ENCODE measurements at regions not wholly inside any gene's neighbourhood (a gene's known extent, or its start where the extent isn't known, plus 50 kb on each side); places are given as distances from the start of the nearest gene placed in this dataset.

DNA sequence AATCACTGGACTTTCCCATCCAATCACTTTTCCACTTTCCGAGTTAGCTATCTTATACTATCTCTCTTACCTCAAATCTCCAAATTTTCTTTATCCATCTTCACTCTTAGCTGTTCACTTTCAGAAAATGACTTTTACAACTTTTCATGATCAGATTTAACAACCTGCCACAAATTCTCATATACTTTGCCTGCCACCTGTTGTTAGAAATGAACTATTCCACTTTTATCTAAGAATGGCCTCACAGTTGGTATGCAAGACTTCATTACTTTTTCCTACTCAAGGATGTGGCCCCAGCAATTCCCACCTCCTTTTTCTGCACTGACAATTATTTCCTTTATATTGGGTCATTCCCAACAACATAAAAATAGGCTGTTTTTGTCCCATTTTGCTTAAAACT is 93.6 kb upstream of the DEPDC1 start:
- H3K9me3 ChIP-seq = no peaks in the 10 kb centered on the region
- in situ Hi-C loops (cut with MboI; ENCODE audit: low sequenced_read_pairs in 4 of 4) (loop anchor here in 1 of 4 donors (10.0 to 25.0 kb wide), 2 partner anchors 126 to 1147 kb away; no protein-coding TSS in a partner anchor), intact Hi-C loops (cut with DNase I; ENCODE audit: low total_unique reads) (no loop called here)
- DNase-seq = no peak
- no peaks in the 10 kb centered on the region for H3K4me1 ChIP-seq
- no peak overlapping the region for H3K4me3 ChIP-seq
- TF ChIP-seq, protein P1, sequence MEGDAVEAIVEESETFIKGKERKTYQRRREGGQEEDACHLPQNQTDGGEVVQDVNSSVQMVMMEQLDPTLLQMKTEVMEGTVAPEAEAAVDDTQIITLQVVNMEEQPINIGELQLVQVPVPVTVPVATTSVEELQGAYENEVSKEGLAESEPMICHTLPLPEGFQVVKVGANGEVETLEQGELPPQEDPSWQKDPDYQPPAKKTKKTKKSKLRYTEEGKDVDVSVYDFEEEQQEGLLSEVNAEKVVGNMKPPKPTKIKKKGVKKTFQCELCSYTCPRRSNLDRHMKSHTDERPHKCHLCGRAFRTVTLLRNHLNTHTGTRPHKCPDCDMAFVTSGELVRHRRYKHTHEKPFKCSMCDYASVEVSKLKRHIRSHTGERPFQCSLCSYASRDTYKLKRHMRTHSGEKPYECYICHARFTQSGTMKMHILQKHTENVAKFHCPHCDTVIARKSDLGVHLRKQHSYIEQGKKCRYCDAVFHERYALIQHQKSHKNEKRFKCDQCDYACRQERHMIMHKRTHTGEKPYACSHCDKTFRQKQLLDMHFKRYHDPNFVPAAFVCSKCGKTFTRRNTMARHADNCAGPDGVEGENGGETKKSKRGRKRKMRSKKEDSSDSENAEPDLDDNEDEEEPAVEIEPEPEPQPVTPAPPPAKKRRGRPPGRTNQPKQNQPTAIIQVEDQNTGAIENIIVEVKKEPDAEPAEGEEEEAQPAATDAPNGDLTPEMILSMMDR (IDR thresholded peaks at IDR 0.05 in 4 of 5, conservative IDR thresholded peaks at IDR 0.05 in 1 of 5) = no peak
- TF ChIP-seq POLR2A (IDR thresholded peaks at IDR 0.05) = no peak
- H3K27me3 ChIP-seq = no peaks in the 10 kb centered on the region
- H3K27ac ChIP-seq = no peak overlapping the region
- H3K36me3 ChIP-seq = no peaks in the 10 kb centered on the region
- no peak for ATAC-seq

DNA sequence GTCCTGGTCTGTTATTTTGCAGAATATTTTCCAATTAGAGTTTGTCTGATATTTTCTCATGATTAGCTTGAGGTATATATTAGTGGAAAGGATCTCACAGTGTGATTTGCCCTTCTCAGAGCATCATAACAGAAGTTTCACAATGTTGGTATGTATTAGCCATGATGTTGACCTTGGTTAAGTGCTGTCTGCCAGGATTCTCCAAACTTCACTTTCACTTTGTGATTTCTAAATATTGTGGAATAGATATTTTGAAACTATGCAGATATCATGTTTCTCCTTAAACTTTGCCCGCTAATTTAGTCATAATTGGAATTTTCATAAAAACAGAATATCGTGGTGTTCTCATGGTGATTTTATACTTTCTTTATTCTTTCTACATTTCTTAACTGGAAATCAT is 98.0 kb upstream of the DEPDC1 start:
- ATAC-seq = no peak
- in situ Hi-C loops (cut with MboI; ENCODE audit: low sequenced_read_pairs in 4 of 4) (loop anchor here in 1 of 4 donors (10.0 to 25.0 kb wide), 2 partner anchors 130 to 1142 kb away; no protein-coding TSS in a partner anchor), intact Hi-C loops (cut with DNase I; ENCODE audit: low total_unique reads) (no loop called here)
- no peak overlapping the region for H3K27ac ChIP-seq
- H3K27me3 ChIP-seq = no peaks in the 10 kb centered on the region
- H3K36me3 ChIP-seq = no peaks in the 10 kb centered on the region
- H3K9me3 ChIP-seq = no peaks in the 10 kb centered on the region
- H3K4me3 ChIP-seq = no peak overlapping the region
- no peak for DNase-seq
- H3K4me1 ChIP-seq = no peaks in the 10 kb centered on the region
- TF ChIP-seq, protein P1 (IDR thresholded peaks at IDR 0.05 in 4 of 5, conservative IDR thresholded peaks at IDR 0.05 in 1 of 5) = no peak
- TF ChIP-seq POLR2A (IDR thresholded peaks at IDR 0.05) = no peak

DNA sequence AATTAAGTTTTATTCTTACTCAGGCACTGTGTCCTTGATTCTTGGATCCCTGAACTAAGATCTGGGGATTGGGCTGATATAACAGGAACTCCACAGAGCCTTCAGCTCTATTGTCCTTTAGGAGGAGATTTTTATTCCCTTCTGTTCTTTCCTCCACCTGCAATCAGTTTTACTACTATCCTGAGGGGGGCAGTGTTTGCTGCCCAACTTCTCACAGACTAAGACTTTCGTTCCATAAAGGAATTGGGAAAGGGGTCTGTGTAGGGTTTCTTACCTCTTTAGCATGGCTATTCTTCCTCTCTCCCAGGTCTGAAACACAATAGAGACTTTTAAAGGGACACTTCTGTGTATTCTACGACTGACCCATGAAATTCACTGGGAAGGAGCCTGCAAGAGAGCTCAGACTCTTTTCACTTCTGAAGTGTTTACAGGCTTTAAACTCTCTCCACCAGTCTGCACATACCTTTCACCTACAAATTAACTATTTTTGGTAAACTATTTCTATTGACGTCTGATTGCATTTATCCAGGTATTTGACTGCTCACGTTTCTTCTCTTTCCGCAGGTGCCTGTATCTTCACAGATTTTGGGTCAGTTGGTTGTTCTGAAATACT is 103.3 kb upstream of the DEPDC1 start:
- no peaks in the 10 kb centered on the region for H3K4me1 ChIP-seq
- no peak overlapping the region for H3K4me3 ChIP-seq
- in situ Hi-C loops (cut with MboI; ENCODE audit: low sequenced_read_pairs in 4 of 4) = no loop called here
- no peaks in the 10 kb centered on the region for H3K27me3 ChIP-seq
- DNase-seq (no peak), ATAC-seq (no peak)
- intact Hi-C loops (cut with DNase I; ENCODE audit: low total_unique reads) = loop anchor here (2.0 kb wide), 1 partner anchor 1137 kb away; no protein-coding TSS in a partner anchor
- H3K9me3 ChIP-seq = no peaks in the 10 kb centered on the region
- no peak overlapping the region for H3K27ac ChIP-seq
- TF ChIP-seq, protein P1 (IDR thresholded peaks at IDR 0.05 in 4 of 5, conservative IDR thresholded peaks at IDR 0.05 in 1 of 5) = peak in 3 of 5 experiments; percentile 33 to 56 (median 34)
- no peak for TF ChIP-seq POLR2A (IDR thresholded peaks at IDR 0.05)
- no peaks in the 10 kb centered on the region for H3K36me3 ChIP-seq

DNA sequence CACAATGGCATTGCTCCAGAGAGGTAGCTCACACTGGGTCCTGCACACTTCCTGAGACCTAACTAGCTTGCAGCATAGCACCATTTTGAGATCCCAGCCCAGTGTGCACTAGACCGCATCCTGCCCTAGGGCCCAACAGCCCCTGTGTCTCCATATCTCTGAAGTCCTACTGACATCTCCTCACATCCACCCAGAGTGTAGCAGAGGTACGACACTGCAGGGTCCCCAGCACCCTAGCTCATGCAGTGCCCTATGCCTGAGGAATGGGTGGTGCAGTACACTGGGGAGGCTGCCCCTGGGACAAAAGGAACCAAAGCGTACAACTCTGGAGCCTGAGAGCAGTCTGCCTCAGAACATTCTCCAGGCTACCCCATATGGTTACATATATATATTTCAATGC is 111.4 kb upstream of the DEPDC1 start:
- no peak for DNase-seq
- no peaks in the 10 kb centered on the region for H3K27me3 ChIP-seq
- peaks cover 0 to 5% (median 0%) of the 10 kb centered on the region in 3 donors for H3K9me3 ChIP-seq
- intact Hi-C loops (cut with DNase I; ENCODE audit: low total_unique reads) (no loop called here), in situ Hi-C loops (cut with MboI; ENCODE audit: low sequenced_read_pairs in 4 of 4) (no loop called here)
- ATAC-seq = no peak
- H3K27ac ChIP-seq = no peak overlapping the region
- TF ChIP-seq, protein P1 (IDR thresholded peaks at IDR 0.05 in 4 of 5, conservative IDR thresholded peaks at IDR 0.05 in 1 of 5) = no peak
- H3K4me3 ChIP-seq = no peak overlapping the region
- no peaks in the 10 kb centered on the region for H3K36me3 ChIP-seq
- no peaks in the 10 kb centered on the region for H3K4me1 ChIP-seq

DNA sequence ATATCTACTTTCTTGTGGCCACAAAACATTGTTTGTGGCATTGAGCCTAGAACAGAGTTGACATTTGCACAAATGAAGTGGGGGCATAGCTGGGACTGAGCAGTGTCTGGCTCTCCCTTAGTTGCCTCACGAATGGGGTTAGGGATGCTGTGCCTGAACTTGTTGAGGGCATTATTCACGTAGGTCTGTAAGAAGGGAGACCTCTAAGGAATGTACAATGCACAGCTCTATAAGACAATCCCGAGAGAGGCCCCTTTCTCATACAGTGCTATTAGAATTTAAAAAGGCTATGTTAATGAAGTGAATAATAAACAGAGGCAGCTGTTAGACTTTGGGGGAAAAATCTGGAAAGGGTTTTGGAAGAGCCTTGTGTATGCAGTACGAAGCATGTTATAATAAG is 118.4 kb upstream of the DEPDC1 start:
- Histone ChIP-seq H3K36me3 (no peaks in the 10 kb centered on the region), H3K27ac (no peak overlapping the region), H3K4me3 (no peak overlapping the region), H3K9me3 (peaks cover 0 to 5% (median 0%) of the 10 kb centered on the region in 3 donors), H3K4me1 (no peaks in the 10 kb centered on the region), H3K27me3 (no peaks in the 10 kb centered on the region)
- in situ Hi-C loops (cut with MboI; ENCODE audit: low sequenced_read_pairs in 4 of 4) (no loop called here), intact Hi-C loops (cut with DNase I; ENCODE audit: low total_unique reads) (no loop called here)
- TF ChIP-seq, protein P1 (IDR thresholded peaks at IDR 0.05 in 4 of 5, conservative IDR thresholded peaks at IDR 0.05 in 1 of 5) = no peak
- TF ChIP-seq POLR2A (IDR thresholded peaks at IDR 0.05) = no peak
- no peak for DNase-seq
- ATAC-seq = no peak

All from gastrocnemius medialis (tissue), 4 donors.